Activated CD4-positive, alpha-beta T cell treated with anti-CD3 and anti-CD28 coated beads, Interleukin-2, Interleukin-6, amounts not matched to agents 100 ng/mL and 50 ng/mL, durations not matched to agents 16 hours and 8 hours (primary cell): ENCODE measurements at regions not wholly inside any gene's neighbourhood (a gene's known extent, or its start where the extent isn't known, plus 50 kb on each side); places are given as distances from the start of the nearest gene placed in this dataset.

Experiments used
- DNase-seq: peaks from one replicate; pipeline ENCODE4 v3.0.0-alpha.2; 2020

- DNase-seq = no peak
Observed at GRCh38 chr4:26106776-26107175, 192.8 kb downstream of the SMIM20 start.

- no peak for DNase-seq
Observed at GRCh38 chr4:26108054-26108453, 194.0 kb downstream of the SMIM20 start.

GRCh38 chr4:26110493-26110892 is 196.5 kb downstream of the SMIM20 start:
- DNase-seq = no peak

GRCh38 chr4:26113339-26113940 is 199.4 kb downstream of the SMIM20 start:
- DNase-seq = no peak

- no peak for DNase-seq
Observed at GRCh38 chr4:26116057-26116456, 202.0 kb downstream of the SMIM20 start.

- no peak for DNase-seq
Observed at GRCh38 chr4:26120098-26120825, 200.6 kb upstream of the RBPJ start.

- DNase-seq = no peak
Observed at GRCh38 chr4:26122690-26123089, 198.1 kb upstream of the RBPJ start.

GRCh38 chr4:26124753-26125321 is 196.0 kb upstream of the RBPJ start:
- DNase-seq = no peak

GRCh38 chr4:26126143-26126718 is 194.6 kb upstream of the RBPJ start:
- no peak for DNase-seq

- no peak for DNase-seq
Observed at GRCh38 chr4:26126994-26127393, 193.8 kb upstream of the RBPJ start.

- no peak for DNase-seq
Observed at GRCh38 chr4:26127851-26128337, 192.9 kb upstream of the RBPJ start.

GRCh38 chr4:26130173-26130572 is 190.6 kb upstream of the RBPJ start:
- peak; percentile 75 for DNase-seq

- no peak for DNase-seq
Observed at GRCh38 chr4:26130841-26131432, 189.9 kb upstream of the RBPJ start.

- DNase-seq = peak; percentile 64
Observed at GRCh38 chr4:26131711-26132110, 189.1 kb upstream of the RBPJ start.

GRCh38 chr4:26132858-26133257 is 188.0 kb upstream of the RBPJ start:
- DNase-seq = no peak

GRCh38 chr4:26133840-26134239 is 187.0 kb upstream of the RBPJ start:
- DNase-seq = peak; percentile 50

GRCh38 chr4:26135331-26135730 is 185.5 kb upstream of the RBPJ start:
- no peak for DNase-seq

- no peak for DNase-seq
Observed at GRCh38 chr4:26136615-26137014, 184.2 kb upstream of the RBPJ start.

- no peak for DNase-seq
Observed at GRCh38 chr4:26137288-26137687, 183.5 kb upstream of the RBPJ start.

- no peak for DNase-seq
Observed at GRCh38 chr4:26139310-26139924, 181.4 kb upstream of the RBPJ start.

GRCh38 chr4:26140150-26140898 is 180.5 kb upstream of the RBPJ start:
- DNase-seq = no peak

- DNase-seq = no peak
Observed at GRCh38 chr4:26141051-26141721, 179.6 kb upstream of the RBPJ start.
